CD14-positive monocyte (primary cell): ENCODE measurements at regions not wholly inside any gene's neighbourhood (a gene's known extent, or its start where the extent isn't known, plus 50 kb on each side); places are given as distances from the start of the nearest gene placed in this dataset.

Experiments
- DNase-seq, 3 donors: peaks; one replicate each; pipeline ENCODE4 v3.0.0-alpha.2; 2011 to 2022
- H2AFZ ChIP-seq: 2 replicates; pipeline ENCODE4 v1.6.0; 2012; ENCODE audit warnings: mild to moderate bottlenecking, low read depth, low read length, inconsistent platforms; ENCODE audit not compliant: insufficient read depth, poor library complexity, severe bottlenecking
- H3K27ac ChIP-seq, 2 donors: 1 replicate in 1 of 2; 2 replicates in 1 of 2; pipeline ENCODE4 v1.5.1; 2012 to 2013; ENCODE audit warnings: low read length in 2 of 2, control low read depth in 1 of 2, inconsistent platforms in 1 of 2, low read depth in 1 of 2, mild to moderate bottlenecking in 1 of 2
- H3K27me3 ChIP-seq, 2 donors: one replicate each; pipeline versions ENCODE4 v1.6.0 to v1.6.1; 2011 to 2013; ENCODE audit warnings: low read length in 2 of 2; ENCODE audit not compliant: control insufficient read depth in 2 of 2, insufficient read depth in 2 of 2
- H3K36me3 ChIP-seq, 2 donors: replicated peaks in 1 of 2; 1 replicate in 1 of 2; 2 replicates in 1 of 2; pipeline versions ENCODE4 v1.5.1 to v1.6.1; 2012 to 2013; ENCODE audit warnings: low read length in 2 of 2, control low read depth in 1 of 2, inconsistent platforms in 1 of 2, mild to moderate bottlenecking in 1 of 2; ENCODE audit not compliant: insufficient read depth in 2 of 2, control insufficient read depth in 1 of 2
- H3K4me1 ChIP-seq, 2 donors: 1 replicate in 1 of 2; 2 replicates in 1 of 2; pipeline versions ENCODE4 v1.5.1 to v1.6.1; 2012 to 2013; ENCODE audit warnings: low read length in 2 of 2, control low read depth in 1 of 2, inconsistent platforms in 1 of 2, mild to moderate bottlenecking in 1 of 2, moderate library complexity in 1 of 2; ENCODE audit not compliant: insufficient read depth in 2 of 2, control insufficient read depth in 1 of 2
- H3K4me2 ChIP-seq: replicated peaks from 2 replicates; pipeline ENCODE3; 2012; ENCODE audit warnings: low read length, moderate library complexity, mild to moderate bottlenecking; ENCODE audit not compliant: poor library complexity, severe bottlenecking; ENCODE audit errors: extremely low read depth
- H3K4me3 ChIP-seq, 3 experiments: fragments of 200-600 bp in 1 of 3; sonication (generic) in 1 of 3; replicated peaks in 1 of 3; 1 replicate in 2 of 3; 2 replicates in 1 of 3; pipeline ENCODE4 v1.5.1; 2011 to 2013; ENCODE audit warnings: low read length in 3 of 3, mild to moderate bottlenecking in 3 of 3, control low read depth in 2 of 3, low read depth in 2 of 3, inconsistent platforms in 1 of 3, moderate library complexity in 1 of 3
- H3K79me2 ChIP-seq: 2 replicates; pipeline ENCODE4 v1.6.0; 2012; ENCODE audit warnings: mild to moderate bottlenecking, control low read depth, inconsistent platforms, low read length, moderate library complexity; ENCODE audit not compliant: insufficient read depth
- H3K9ac ChIP-seq: 2 replicates; pipeline ENCODE4 v1.6.0; 2017; ENCODE audit warnings: low read length, mild to moderate bottlenecking; ENCODE audit not compliant: insufficient read depth, poor library complexity, severe bottlenecking
- H3K9me3 ChIP-seq, 2 donors: replicated peaks in 1 of 2; 1 replicate in 1 of 2; 2 replicates in 1 of 2; pipeline versions ENCODE4 v1.5.1 to v1.6.1; 2012 to 2013; ENCODE audit warnings: low read length in 2 of 2, control low read depth in 1 of 2; ENCODE audit not compliant: control insufficient read depth in 1 of 2, insufficient read depth in 1 of 2
- H4K20me1 ChIP-seq: 2 replicates; pipeline ENCODE4 v1.6.0; 2012; ENCODE audit warnings: mild to moderate bottlenecking, low read length, control low read depth, moderate library complexity; ENCODE audit not compliant: insufficient read depth
- H3K27ac Mint-ChIP-seq, 7 donors: one replicate each; pipeline ENCODE4 v1.8.0; 2020; ENCODE audit warnings: mild to moderate bottlenecking in 7 of 7, mixed read lengths in 7 of 7, moderate library complexity in 6 of 7, inconsistent platforms in 2 of 7
- H3K27me3 Mint-ChIP-seq, 3 donors: one replicate each; pipeline ENCODE4 v1.8.0; 2021 to 2022; ENCODE audit warnings: low read depth in 3 of 3, mild to moderate bottlenecking in 3 of 3, mixed read lengths in 3 of 3, moderate library complexity in 3 of 3, inconsistent platforms in 1 of 3
- H3K36me3 Mint-ChIP-seq, 2 donors: one replicate each; pipeline ENCODE4 v1.8.0; 2020; ENCODE audit warnings: mixed read lengths in 2 of 2, inconsistent platforms in 1 of 2, mild to moderate bottlenecking in 1 of 2
- H3K4me1 Mint-ChIP-seq: one replicate; pipeline ENCODE4 v1.8.0; 2020; ENCODE audit warnings: mild to moderate bottlenecking, mixed read lengths
- H3K4me3 Mint-ChIP-seq, 2 donors: one replicate each; pipeline ENCODE4 v1.8.0; 2020; ENCODE audit warnings: mild to moderate bottlenecking in 2 of 2, mixed read lengths in 2 of 2, moderate library complexity in 1 of 2
- H3K9me3 Mint-ChIP-seq, 7 donors: one replicate each; pipeline ENCODE4 v1.8.0; 2020 to 2022; ENCODE audit warnings: mixed read lengths in 7 of 7, mild to moderate bottlenecking in 6 of 7, moderate library complexity in 6 of 7, inconsistent platforms in 2 of 7
- WGBS: methylation state at CpG from one replicate; pipeline ENCODE4 v1.1.5; 2013; ENCODE audit warnings: missing lambda C conversion rate; ENCODE audit not compliant: insufficient coverage; 5-methylcytosine and 5-hydroxymethylcytosine counted together
- intact Hi-C, 2 donors: fragments of 100-400 bp; cut with micrococcal nuclease; formaldehyde crosslinking; loops; one replicate each; pipeline versions ENCODE4 v1.15.0 to v1.15.1; 2023
- TF ChIP-seq, protein P1 (sequence below): fragments of 200-600 bp; IDR thresholded peaks from one replicate; pipeline ENCODE4 v1.8.0; 2022; ENCODE audit warnings: antibody characterized with exemption, mild to moderate bottlenecking

DNA sequence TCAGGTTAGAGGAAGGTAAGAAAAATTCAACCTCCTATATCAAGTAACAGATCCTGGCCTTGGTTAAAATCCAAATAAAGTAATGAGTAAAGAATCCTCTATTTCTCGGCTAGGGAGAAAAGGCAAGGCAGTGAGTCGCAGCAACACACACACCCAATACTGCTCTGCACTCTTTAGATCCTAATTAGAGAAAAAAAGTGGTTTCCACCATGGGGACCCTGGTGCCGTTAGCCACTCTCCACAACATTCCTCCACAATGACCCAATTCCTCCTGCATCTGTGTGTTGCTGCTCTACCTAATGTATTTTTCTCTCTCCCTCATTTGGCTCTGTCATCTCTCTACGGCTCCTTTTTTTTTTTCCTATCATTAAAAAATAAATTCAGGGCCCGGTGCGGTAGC lies 462.7 kb downstream of the METTL4 start:
- no peaks in the 10 kb centered on the region for H3K4me1 ChIP-seq
- peaks cover 2 to 19% (median 15%) of the 10 kb centered on the region in 3 donors for H3K27me3 Mint-ChIP-seq
- intact Hi-C loops = loop anchor here in 1 of 2 donors (10.0 kb wide), 1 partner anchor 436 kb away; no protein-coding TSS in a partner anchor
- no peaks in the 10 kb centered on the region for H3K79me2 ChIP-seq
- no peaks in the 10 kb centered on the region for H4K20me1 ChIP-seq
- no peak overlapping the region for H3K27ac ChIP-seq
- H3K9ac ChIP-seq = no peak overlapping the region
- H3K4me2 ChIP-seq = no peak overlapping the region
- TF ChIP-seq, protein P1, sequence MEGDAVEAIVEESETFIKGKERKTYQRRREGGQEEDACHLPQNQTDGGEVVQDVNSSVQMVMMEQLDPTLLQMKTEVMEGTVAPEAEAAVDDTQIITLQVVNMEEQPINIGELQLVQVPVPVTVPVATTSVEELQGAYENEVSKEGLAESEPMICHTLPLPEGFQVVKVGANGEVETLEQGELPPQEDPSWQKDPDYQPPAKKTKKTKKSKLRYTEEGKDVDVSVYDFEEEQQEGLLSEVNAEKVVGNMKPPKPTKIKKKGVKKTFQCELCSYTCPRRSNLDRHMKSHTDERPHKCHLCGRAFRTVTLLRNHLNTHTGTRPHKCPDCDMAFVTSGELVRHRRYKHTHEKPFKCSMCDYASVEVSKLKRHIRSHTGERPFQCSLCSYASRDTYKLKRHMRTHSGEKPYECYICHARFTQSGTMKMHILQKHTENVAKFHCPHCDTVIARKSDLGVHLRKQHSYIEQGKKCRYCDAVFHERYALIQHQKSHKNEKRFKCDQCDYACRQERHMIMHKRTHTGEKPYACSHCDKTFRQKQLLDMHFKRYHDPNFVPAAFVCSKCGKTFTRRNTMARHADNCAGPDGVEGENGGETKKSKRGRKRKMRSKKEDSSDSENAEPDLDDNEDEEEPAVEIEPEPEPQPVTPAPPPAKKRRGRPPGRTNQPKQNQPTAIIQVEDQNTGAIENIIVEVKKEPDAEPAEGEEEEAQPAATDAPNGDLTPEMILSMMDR = no peak
- H3K9me3 Mint-ChIP-seq = no peaks in the 10 kb centered on the region
- no peaks in the 10 kb centered on the region for H3K36me3 Mint-ChIP-seq
- no peaks in the 10 kb centered on the region for H3K9me3 ChIP-seq
- no peaks in the 10 kb centered on the region for H3K27me3 ChIP-seq
- no peaks in the 10 kb centered on the region for H3K36me3 ChIP-seq
- H3K27ac Mint-ChIP-seq = no peak overlapping the region
- no peak overlapping the region for H3K4me3 Mint-ChIP-seq
- 87% methylated on average over 4 of the region's 6 CpGs for WGBS
- H2AFZ ChIP-seq = no peak overlapping the region
- H3K4me1 Mint-ChIP-seq = peaks cover 2% of the 10 kb centered on the region
- H3K4me3 ChIP-seq = no peak overlapping the region
- no peak for DNase-seq

DNA sequence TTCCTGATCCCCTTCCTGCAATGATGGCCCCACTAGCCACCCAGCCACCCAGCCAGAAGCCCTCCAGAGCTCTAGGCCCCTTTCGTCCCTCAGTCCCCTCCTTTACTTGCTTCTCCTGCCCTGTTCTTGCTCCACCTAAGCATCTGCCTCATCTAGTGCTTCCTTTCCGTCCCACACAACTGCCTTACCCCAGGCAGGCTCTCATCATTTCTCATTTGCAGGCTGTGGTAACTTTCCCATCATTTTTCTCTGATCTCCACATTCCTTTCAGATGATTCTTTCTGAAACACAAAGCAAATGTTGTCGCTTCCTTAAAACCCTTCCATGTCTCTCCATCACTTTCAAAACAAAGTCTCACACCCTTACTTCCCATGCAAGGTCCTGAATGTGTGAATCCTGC lies 459.8 kb downstream of the METTL4 start:
- H3K4me3 Mint-ChIP-seq = no peak overlapping the region
- TF ChIP-seq, protein P1 = no peak
- 92% methylated on average over 3 of the region's 3 CpGs for WGBS

More for the DNA sequence above, 459.8 kb downstream of the METTL4 start:
- H3K36me3 ChIP-seq = no peaks in the 10 kb centered on the region
- H3K27ac ChIP-seq = no peak overlapping the region
- no peaks in the 10 kb centered on the region for H4K20me1 ChIP-seq
- no peaks in the 10 kb centered on the region for H3K27me3 ChIP-seq
- no peaks in the 10 kb centered on the region for H3K4me1 ChIP-seq
- Mint-ChIP-seq H3K36me3 (no peaks in the 10 kb centered on the region), H3K27me3 (peaks cover 2 to 25% (median 14%) of the 10 kb centered on the region in 3 donors), H3K27ac (peak overlapping the region in 1 of 7 donors; percentile 4), H3K9me3 (no peaks in the 10 kb centered on the region), H3K4me1 (no peaks in the 10 kb centered on the region)
- no peak for DNase-seq
- no peak overlapping the region for H3K9ac ChIP-seq
- no peak overlapping the region for H3K4me2 ChIP-seq
- intact Hi-C loops = loop anchor here in 1 of 2 donors (10.0 kb wide), 1 partner anchor 433 kb away; no protein-coding TSS in a partner anchor
- no peaks in the 10 kb centered on the region for H3K79me2 ChIP-seq
- no peak overlapping the region for H2AFZ ChIP-seq
- no peaks in the 10 kb centered on the region for H3K9me3 ChIP-seq
- H3K4me3 ChIP-seq = no peak overlapping the region
